Smooth muscle cell of the brain vasculature (primary cell): ENCODE measurements at regions not wholly inside any gene's neighbourhood (a gene's known extent, or its start where the extent isn't known, plus 50 kb on each side); places are given as distances from the start of the nearest gene placed in this dataset.

Experiments
- DNase-seq: peaks from one replicate; pipeline ENCODE4 v3.0.0-alpha.2; 2012; ENCODE audit warnings: low read depth, low spot score

GRCh38 chr3:70800951-70801350 lies 488.5 kb upstream of the MDFIC2 start:
- DNase-seq: no peak

GRCh38 chr3:70789878-70790277 lies 477.4 kb upstream of the MDFIC2 start:
- DNase-seq: no peak

DNA sequence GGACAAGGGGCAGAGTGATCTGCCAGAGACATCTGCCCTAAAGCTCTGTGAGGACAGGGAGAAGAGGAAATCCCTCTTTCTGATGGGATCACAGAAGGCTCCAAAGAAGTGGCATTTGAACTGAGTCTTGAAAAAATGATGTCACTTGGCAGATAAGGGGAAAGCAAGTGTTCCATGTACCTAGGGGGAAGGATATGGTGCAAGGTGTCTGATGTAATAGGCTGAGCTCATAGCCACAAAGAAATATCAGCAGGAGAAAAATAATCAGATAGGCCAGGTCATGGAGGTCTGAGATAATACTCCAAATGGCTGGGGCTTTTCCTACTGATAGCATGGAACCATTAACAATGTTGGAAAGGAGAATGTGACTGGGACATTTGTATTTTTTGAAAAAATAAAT lies 468.4 kb upstream of the MDFIC2 start:
- no peak for DNase-seq

DNA sequence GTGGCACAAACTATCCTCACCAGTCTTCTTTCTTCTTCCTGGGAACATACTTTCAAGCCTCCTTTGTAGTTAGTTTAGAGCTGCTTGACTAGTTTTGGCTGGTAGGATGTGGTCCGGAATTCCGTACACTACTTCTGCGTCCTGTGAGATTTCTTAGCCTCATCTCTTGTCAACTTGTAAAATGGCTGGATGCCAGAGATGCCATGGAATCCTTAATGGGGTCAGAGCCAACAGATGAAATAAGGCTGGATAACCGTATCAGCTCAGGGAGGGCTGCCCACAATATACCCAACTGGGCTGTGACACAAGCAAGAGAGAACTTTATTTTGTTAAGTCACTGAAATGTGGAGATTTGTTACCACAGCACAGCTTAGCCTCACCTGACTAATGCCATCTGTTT lies 466.9 kb upstream of the MDFIC2 start:
- DNase-seq: no peak

DNA sequence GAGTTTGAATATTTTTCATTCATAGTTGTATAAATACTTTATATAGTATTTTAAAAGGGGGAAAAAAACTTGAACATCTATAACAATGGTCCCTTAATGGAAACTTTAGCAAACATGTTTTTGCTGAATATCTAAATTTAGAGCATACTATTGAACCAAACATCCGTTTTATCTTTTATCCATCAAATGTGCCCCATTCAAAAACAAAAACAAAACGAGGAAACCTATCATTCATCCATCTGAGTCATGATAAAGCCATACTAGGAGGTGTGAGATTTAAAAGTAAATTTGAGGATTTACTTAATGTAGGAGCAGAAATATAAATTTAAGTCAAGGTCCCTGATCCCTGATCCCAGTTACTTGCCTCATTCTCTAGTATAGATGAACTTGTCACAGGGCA lies 463.6 kb upstream of the MDFIC2 start:
- no peak for DNase-seq

DNA sequence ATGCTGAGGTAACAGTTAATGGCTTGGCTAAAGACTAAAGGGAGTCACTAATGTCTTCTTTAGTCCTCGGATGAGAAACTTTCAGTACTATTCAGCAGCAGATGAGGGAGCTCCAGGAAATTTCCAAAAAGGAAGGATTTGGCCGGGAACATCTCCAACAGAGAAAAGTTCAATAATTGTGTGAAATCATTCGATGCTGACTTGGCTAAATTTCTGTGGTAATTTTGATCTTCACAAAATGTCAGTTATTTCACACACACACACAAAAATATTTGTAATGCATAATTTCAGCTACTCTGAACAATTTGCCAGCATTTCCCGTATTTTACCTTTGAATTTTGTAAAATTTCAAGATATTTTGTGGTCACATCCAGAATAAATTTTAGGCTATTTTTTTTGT lies 462.8 kb upstream of the MDFIC2 start:
- DNase-seq: no peak

DNA sequence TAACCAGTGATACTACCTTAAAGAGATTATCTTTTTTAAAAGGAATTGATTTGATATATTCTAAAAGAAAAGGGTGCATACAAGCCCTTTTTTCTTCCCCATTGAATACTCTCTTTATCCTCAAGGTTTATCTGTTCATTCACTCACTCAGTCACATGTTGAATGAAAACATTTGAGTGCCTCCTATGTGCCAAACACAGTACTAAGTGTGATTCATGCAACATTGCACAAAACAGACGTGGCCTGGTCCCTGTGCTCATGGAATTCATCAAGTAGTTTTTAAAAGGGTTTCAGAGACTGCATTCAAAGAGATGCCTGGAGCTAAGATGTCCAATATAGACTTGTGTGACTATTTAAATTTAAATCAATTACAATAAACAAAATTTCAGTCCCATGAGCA lies 462.2 kb upstream of the MDFIC2 start:
- DNase-seq: no peak

- DNase-seq: no peak
Measured at GRCh38 chr3:70771426-70772147, 459.1 kb upstream of the MDFIC2 start.

- DNase-seq: no peak
Measured at GRCh38 chr3:70770650-70771049, 458.2 kb upstream of the MDFIC2 start.

GRCh38 chr3:70766301-70766700 lies 453.9 kb upstream of the MDFIC2 start:
- DNase-seq: no peak

DNA sequence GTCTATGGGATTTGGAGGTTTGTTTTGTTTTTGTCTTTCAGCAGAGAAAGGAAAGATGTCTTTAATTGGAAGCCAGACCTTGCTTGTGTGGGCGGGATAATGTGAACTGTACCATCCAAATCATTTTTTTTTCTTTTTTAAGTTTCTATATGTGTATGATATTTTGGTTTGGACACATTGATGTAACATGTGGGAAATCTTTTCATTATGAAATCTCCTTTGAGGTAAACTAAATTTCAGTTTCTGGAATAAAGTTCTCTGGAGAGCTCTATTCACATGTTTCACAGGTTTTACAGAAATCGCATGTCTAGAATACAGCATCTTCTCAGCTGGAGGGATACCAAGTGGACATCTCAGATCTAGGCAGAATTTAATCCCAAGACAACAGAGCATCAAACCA lies 451.5 kb upstream of the MDFIC2 start:
- no peak for DNase-seq

DNA sequence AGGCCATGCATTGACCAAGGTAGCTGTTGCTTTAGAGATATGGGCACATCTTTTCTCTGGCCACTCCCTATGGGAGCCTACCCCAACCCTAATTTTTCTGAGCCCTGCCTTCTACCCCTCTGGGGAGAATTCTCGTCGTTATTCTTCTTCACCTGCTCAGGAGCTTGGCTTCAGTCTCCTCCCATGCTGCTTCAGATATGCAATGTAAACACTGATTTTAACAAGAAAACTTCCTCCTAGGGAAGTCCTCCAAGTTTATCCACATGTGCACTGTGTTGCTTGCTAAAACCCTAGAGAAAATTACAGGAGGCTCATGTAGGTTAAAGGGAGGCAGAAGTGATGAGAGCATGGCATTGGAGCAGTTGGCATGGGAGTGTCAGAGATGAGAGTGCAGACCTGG lies 445.2 kb upstream of the MDFIC2 start:
- no peak for DNase-seq

DNA sequence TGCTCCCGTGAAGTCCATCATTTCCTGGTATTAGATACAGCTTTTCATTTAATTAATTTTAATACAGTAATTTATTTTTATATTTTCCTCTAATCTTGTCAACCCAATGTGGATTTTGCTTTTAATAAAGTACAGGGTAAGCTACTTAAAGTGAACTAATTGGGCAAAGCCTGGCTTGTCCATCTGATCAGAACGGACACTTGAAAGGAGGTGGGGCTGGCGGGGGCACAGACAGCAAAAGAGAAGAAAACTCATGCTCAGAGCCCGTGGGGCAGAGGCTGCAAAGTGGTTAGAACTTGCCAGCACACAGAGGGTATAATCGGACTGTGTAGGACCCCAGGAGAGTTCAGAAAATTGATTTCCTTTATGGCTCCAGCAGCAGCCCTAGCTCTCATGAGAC lies 443.1 kb upstream of the MDFIC2 start:
- DNase-seq: no peak

DNA sequence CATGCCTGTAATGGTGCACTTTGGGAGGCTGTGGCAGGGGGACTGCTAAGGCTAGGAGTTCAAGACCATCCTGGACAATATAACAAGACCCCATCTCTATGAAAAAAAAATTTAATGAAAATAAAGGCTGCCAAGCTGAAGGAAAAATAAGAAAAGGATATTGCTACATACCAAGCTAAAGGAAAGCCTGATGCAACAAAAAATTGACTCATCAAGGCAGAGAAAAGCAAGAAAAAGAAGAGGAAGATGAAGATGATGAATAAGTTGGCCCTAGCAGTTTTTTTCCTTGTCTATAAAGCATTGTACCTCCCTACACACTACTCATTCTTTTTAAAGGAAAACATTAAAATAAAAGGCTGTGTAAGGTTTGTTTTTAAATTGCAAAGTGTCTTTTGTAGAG lies 441.9 kb upstream of the MDFIC2 start:
- DNase-seq: no peak

GRCh38 chr3:70753572-70753971 lies 441.1 kb upstream of the MDFIC2 start:
- DNase-seq: no peak

- no peak for DNase-seq
Measured at GRCh38 chr3:70752051-70752450, 439.6 kb upstream of the MDFIC2 start.

DNA sequence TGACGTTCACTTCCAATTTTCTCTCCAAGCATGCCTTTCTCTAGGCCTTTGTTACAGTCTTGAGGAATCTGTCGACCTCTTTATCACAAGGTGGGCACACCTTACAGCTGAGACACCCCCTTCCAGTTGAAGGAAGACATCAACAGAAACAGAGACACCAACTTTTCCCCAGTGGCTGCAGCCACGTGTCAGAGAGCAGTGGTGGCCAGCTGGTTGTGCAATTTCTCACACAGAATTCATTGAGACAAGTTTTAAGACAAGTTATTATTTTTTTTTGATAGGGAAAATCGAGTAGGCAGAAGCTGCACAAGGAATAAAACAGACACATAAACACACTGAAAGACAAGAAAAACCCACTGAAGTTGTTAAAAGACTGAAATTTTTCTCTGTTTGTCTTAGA lies 436.7 kb upstream of the MDFIC2 start:
- no peak for DNase-seq

- no peak for DNase-seq
Measured at GRCh38 chr3:70748593-70748992, 436.2 kb upstream of the MDFIC2 start.

GRCh38 chr3:70747847-70748246 lies 435.4 kb upstream of the MDFIC2 start:
- DNase-seq: no peak

- DNase-seq: no peak
Measured at GRCh38 chr3:70744536-70744935, 432.1 kb upstream of the MDFIC2 start.

GRCh38 chr3:70743754-70744153 lies 431.3 kb upstream of the MDFIC2 start:
- DNase-seq: no peak

- DNase-seq: no peak
Measured at GRCh38 chr3:70742081-70742480, 429.6 kb upstream of the MDFIC2 start.

- no peak for DNase-seq
Measured at GRCh38 chr3:70740872-70741271, 428.4 kb upstream of the MDFIC2 start.

- DNase-seq: no peak
Measured at GRCh38 chr3:70740071-70740470, 427.6 kb upstream of the MDFIC2 start.
